ENCODE measurements at regions not wholly inside any gene's neighbourhood (a gene's known extent, or its start where the extent isn't known, plus 50 kb on each side); places are given as distances from the start of the nearest gene placed in this dataset.
"Not testable (repeated sequence)": the region's sequence is repeated elsewhere in the genome, so short reads cannot be mapped to it uniquely, and the experiment has no call there.

GRCh38 chr4:152052451-152053057, 291.7 kb upstream of the GATB start:
- DNase-seq: no peak

- DNase-seq: not testable (repeated sequence)
Measured at GRCh38 chr4:152051332-152051731, 290.5 kb upstream of the GATB start.

DNA sequence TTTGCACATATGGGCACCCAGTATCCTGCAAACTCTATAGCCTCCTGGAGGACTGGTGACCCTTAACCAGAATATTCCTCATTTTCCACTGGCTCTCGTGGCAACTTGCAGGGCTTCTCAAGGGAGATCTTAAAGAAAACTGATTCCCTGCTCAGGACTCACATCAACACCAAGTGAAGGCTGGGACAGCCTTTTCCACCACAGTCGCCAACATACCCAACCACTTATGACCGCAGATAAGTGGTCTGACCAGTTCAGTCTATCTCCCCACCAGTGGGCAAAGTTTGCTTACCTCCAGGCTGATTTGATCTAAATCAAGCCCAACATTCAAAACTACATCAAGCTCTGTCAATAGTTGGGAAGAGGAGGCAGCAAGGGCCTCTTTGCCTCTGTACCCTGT, 289.3 kb upstream of the GATB start:
- no peak for DNase-seq

DNA sequence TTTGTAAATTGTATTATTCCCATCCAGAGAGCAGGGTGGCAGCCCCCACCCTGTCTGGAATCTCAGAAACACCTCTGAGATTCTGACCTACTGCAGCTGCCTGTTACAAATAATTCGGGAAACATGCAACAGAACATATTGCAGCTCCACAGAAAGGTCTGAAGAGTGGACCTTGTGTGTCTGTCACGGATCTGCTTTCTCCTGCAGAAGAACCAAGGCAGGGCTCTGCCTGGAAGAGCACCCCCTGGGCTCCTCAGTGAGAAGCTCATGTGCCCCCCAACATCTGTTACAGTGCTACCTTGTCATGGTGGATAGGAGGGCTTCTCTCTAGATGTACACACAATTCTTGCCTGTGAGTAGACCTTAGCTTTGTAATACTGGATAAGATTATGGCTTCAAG, 286.6 kb upstream of the GATB start:
- no peak for DNase-seq

DNA sequence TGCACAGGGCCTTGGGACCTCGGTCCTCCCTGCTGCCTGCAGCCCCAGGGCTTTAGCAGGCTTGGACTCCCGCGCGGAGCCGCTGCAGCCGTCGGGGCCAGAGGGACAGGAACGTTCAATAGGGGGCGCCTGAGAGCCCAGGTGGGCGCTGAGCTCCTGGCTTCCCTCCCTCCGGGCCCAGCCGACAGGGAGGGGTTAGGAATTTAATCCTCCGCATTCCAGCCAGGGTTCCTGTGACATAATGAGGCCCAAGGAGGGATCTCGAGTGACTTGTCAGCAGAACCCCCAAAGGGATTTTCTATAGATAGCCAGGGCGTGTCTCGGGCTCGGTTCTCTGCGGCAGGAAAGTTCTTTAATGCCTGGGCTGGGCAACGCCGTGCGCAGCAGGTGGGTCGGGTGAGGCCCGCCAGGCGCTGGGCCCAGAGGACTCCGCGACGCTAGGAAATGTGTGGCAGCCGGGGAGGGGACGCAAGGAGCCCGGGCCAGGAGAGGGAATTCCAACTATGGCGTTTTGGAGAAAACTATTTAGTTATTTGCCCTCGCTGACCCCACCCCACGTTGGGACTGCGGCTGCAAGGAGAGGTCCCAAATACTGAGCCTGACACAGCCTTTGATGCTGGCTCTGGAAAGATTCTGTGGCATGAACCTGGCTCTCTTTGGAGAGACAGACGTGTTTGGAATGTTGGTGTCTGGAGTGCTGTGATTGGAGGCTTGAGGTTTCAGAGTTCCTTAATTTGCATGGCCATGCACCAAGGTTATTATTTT, 285.2 kb upstream of the GATB start:
- DNase-seq: peak; percentile 41 to 45

DNA sequence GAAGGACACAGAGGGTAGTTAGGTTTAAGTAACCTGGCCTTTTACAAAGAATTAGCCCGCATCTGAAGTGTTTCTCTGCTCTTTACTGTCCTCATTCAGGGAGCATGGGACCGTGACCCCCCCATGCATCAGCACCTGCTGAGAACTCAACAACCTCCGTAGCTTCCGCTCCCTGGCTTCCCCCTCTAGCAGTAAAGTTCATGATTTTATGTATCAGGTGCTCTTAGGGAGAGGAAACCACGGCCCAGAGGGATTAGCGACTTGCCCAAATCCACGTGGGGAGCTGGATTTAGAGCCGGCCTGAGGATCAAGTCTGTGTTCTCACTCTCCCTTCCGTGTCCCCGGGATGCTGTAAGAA, 284.6 kb upstream of the GATB start:
- DNase-seq: no peak

GRCh38 chr4:152044331-152045036, 283.7 kb upstream of the GATB start:
- no peak for DNase-seq

GRCh38 chr4:152041295-152041694, 280.5 kb upstream of the GATB start:
- no peak for DNase-seq

GRCh38 chr4:152039691-152040090, 278.9 kb upstream of the GATB start:
- no peak for DNase-seq

GRCh38 chr4:152039023-152039481, 278.2 kb upstream of the GATB start:
- DNase-seq: no peak

- no peak for DNase-seq
Measured at GRCh38 chr4:152038238-152038637, 277.4 kb upstream of the GATB start.

GRCh38 chr4:152037435-152037834, 276.6 kb upstream of the GATB start:
- no peak for DNase-seq

DNA sequence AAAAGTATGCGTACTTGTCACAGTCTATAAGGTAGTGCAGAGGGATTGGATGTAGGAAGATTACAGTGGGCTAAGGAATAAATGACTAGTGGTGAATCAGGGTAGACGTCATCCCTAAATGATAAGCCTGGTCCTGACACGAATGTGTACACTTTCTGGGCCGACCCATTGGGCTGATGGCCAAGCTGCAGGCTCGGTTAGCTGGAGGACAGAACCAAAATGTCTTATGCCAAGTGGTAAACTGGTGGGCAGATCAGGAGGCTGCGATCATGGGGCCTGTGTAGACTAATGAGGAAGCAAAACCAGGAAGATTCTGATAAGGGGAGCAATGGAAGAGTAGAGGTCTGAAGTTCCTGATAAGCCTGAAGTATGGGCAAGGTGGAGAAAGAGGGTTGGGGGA, 272.8 kb upstream of the GATB start:
- no peak for DNase-seq

DNA sequence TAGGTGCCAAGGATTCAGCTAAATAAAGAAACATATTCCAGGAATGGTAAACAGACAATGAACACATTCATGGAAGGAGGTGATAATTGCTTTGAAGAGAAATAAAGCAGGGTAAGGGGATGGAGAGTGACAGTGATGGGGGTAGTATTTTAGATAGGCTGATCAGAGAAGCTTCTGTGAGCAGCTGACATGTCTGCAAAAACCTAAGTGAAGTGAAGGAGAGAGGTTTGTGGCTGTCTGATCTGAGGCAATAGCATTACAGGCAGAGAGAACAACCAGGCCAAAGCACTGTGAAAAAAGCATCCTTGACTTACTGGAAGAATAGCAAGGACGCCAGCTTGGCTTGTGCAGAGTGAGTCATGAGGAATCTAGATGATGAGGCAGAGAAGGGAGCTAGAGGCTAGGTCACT, 271.9 kb upstream of the GATB start:
- no peak for DNase-seq

DNA sequence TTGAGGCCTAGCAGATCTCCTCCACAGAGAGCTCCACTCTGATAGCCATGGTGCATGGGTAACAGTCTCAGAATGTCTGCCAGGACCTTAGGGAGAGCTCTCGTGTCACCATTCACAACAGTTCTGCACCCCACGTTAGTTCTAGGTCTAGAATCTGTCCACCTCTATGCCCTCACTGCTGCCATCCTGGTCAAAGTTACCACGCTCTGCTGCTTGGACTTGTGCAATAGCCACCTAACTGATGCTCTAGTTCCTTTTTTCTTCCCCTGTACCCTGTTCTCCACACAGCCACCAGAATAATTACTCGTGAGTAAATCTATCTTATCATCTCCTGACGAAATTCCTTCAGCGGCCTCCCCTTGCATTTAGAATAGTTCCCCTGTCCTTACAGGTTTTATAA, 268.8 kb upstream of the GATB start:
- no peak for DNase-seq

- no peak for DNase-seq
Measured at GRCh38 chr4:152028131-152028530, 267.3 kb upstream of the GATB start.

DNA sequence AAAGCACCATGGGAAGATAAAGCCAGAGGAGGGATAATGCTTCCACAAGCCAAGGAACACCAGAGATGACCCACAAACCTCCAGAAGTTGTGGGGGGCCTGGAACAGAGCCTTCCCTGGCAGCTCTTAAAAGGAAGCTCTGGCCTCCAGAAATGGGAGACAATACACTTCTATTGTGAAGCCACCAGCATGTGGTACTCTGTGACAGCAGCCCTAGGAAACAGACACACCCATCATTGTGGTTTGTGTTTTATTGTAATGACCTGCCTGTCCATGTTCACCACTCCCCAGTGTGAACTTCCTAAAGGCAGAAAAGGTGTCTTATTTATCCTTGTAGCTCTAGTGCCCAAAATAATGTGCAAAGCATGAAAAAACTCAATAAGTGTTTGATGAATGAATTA, 264.1 kb upstream of the GATB start:
- DNase-seq: no peak

- DNase-seq: no peak
Measured at GRCh38 chr4:152023674-152024073, 262.9 kb upstream of the GATB start.

DNA sequence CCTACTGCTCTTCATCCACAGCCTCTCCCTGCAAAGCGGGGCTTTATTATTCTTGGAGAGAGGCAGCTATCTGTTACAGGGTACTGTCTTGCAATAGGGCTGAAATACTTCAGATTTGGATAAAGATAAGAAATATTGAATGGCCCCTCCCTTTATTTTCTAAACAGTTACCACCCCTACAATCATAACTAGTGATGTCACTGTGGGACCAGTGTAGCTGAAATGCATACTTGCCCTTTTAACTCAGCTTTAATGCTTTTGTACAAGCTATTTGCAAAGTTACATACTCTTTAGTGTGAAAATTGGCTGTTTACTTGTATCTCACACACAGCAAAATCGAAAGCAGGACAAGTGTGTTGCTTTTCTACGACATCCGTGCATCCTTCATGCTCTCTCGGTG, 261.7 kb upstream of the GATB start:
- DNase-seq: no peak

- DNase-seq: no peak
Measured at GRCh38 chr4:152021788-152022438, 261.1 kb upstream of the GATB start.

DNA sequence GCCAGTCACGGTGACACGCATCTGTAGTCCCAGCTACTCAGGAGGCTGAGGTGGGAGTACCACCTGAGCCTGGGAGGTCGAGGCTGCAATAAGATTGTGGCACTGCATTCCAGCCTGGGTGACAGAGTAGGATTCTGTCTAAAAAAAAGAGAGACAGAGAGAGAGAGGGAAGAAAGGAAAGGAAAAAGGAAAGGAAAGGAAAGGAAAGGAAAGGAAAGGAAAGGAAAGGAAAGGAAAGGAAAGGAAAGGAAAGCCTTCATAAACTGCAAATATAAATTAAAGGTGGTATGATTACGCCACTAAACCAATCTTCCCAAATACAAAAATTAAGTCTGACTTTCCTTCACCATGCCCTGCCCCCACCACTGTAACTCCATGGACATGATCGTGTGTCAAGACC, 259.3 kb upstream of the GATB start:
- no peak for DNase-seq

GRCh38 chr4:152016303-152016620, 255.5 kb upstream of the GATB start:
- DNase-seq: no peak

DNA sequence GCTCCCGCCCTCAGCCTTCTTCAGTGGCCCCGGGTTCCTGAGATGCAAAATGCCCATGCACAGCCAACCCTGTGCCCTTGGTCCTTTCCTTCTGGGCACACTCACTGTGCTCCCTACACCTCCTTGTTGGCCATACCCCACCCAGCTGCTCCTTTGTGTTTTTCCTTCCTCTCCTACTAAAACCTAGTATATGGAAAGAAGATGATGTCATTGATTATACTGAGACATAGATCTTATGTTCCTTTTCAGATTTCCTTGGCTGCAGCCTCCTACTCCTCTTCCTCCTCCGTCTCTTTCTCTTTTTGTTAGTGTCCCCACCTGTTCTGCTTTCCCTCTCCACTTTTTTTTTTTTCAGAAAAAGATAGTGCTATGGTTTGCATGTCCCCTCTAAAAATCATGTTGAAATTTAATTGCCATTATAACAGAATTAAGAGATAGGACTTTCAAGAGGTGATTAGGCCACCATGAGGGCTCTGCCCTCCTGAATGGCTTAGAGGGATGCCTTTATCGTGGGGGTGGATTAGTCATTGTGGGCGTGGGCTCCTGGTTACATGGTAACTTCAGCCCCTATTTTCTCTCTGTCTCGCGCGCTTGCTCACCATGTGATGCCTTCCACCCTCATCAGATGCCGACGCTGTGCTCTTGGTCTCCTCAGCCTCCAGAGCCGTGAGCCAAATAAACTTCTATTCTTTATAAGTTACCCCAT, 254.9 kb upstream of the GATB start:
- no peak for DNase-seq
